HepG2 (cell line): ENCODE measurements at regions not wholly inside any gene's neighbourhood (a gene's known extent, or its start where the extent isn't known, plus 50 kb on each side); places are given as distances from the start of the nearest gene placed in this dataset.

Source experiments
- CEBPB ChIP-seq: IDR thresholded peaks from 2 replicates; pipeline ENCODE4 v1.6.1; 2011; ENCODE audit warnings: low read depth, low read length, improper control_type of control experiment, borderline replicate concordance
- KLF16 ChIP-seq, 2 experiments: sonication (generic) in 1 of 2; formaldehyde crosslinking in 1 of 2; IDR thresholded peaks; 2 replicates each; pipeline versions ENCODE4 v1.6.1 to v1.8.0; 2016 to 2023; ENCODE audit warnings: missing genetic modification reagents in 2 of 2, missing compliant biosample characterization in 1 of 2
- ZNF282 ChIP-seq: fragments of 450-650 bp; IDR thresholded peaks from 2 replicates; pipeline ENCODE4 v1.6.1; 2018; ENCODE audit not compliant: partially characterized antibody
- ZNF549 ChIP-seq: sonication (generic); formaldehyde crosslinking; IDR thresholded peaks from 2 replicates; pipeline ENCODE4 v1.5.0; 2020; ENCODE audit warnings: missing genetic modification reagents
- TF ChIP-seq, protein P1 (sequence below): sonication (generic); formaldehyde crosslinking; IDR thresholded peaks from 2 replicates; pipeline ENCODE4 v1.5.1; 2020; ENCODE audit warnings: mild to moderate bottlenecking, missing genetic modification reagents
- TF ChIP-seq, protein P2 (sequence below): sonication (generic); formaldehyde crosslinking; IDR thresholded peaks from 2 replicates; pipeline ENCODE4 v1.5.0; 2020; ENCODE audit warnings: mild to moderate bottlenecking, missing genetic modification reagents, moderate library complexity
- TF ChIP-seq, protein P3 (sequence below), 2 experiments: fragments of 450-650 bp in 1 of 2; sonication (generic) in 1 of 2; formaldehyde crosslinking in 1 of 2; IDR thresholded peaks; 2 replicates each; pipeline versions ENCODE4 v1.6.1 to v1.8.0; 2016 to 2022; ENCODE audit warnings: antibody characterized with exemption in 1 of 2, mild to moderate bottlenecking in 1 of 2, missing genetic modification reagents in 1 of 2
- TF ChIP-seq, protein P4 (sequence below): sonication (generic); formaldehyde crosslinking; conservative IDR thresholded peaks from 2 replicates; pipeline ENCODE4 v1.4.0; 2020; ENCODE audit warnings: missing genetic modification reagents
- TF ChIP-seq, protein P5 (sequence below): sonication (generic); formaldehyde crosslinking; IDR thresholded peaks from 2 replicates; pipeline ENCODE4 v1.4.0; 2020; ENCODE audit warnings: low read depth, mild to moderate bottlenecking, missing genetic modification reagents

DNA sequence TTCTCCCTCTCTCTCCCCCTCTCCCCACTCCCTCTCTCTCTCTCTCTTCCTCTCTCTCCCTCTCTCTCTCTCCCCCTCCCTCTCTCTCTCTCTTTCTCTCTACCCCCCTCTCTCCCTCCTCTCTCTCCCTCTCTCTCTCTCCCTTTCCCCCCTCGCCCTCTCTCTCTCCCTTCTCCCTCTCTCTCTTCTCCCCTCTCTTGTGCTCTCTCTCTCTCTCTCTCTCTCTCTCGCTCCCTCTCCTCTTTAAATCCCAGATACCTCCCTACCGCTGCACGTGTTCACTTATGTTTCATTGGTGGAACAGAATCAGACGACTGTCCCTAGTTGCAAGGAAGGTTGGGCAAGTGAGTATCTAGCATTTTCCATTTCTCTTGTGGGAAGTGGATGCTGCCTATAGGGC lies 166.5 kb downstream of the EBLN2 start:
- TF ChIP-seq KLF16 (CRISPR knock-in tag; IDR thresholded peaks at IDR 0.05) (no peak), CEBPB (no peak), ZNF549 (CRISPR knock-in tag) (no peak), ZNF282 (no peak)
- TF ChIP-seq, protein P1, sequence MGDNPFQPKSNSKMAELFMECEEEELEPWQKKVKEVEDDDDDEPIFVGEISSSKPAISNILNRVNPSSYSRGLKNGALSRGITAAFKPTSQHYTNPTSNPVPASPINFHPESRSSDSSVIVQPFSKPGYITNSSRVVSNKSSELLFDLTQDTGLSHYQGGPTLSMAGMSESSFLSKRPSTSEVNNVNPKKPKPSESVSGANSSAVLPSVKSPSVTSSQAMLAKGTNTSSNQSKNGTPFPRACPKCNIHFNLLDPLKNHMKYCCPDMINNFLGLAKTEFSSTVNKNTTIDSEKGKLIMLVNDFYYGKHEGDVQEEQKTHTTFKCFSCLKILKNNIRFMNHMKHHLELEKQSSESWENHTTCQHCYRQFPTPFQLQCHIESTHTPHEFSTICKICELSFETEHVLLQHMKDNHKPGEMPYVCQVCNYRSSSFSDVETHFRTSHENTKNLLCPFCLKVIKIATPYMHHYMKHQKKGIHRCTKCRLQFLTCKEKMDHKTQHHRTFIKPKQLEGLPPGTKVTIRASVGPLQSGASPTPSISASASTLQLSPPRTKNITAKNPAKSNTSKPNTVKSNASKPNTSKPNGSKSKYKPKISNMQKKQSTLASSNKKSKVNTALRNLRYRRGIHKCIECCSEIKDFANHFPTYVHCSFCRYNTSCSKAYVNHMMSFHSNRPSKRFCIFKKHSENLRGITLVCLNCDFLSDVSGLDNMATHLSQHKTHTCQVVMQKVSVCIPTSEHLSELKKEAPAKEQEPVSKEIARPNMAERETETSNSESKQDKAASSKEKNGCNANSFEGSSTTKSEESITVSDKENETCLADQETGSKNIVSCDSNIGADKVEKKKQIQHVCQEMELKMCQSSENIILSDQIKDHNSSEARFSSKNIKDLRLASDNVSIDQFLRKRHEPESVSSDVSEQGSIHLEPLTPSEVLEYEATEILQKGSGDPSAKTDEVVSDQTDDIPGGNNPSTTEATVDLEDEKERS (CRISPR knock-in tag): no peak
- TF ChIP-seq, protein P2, sequence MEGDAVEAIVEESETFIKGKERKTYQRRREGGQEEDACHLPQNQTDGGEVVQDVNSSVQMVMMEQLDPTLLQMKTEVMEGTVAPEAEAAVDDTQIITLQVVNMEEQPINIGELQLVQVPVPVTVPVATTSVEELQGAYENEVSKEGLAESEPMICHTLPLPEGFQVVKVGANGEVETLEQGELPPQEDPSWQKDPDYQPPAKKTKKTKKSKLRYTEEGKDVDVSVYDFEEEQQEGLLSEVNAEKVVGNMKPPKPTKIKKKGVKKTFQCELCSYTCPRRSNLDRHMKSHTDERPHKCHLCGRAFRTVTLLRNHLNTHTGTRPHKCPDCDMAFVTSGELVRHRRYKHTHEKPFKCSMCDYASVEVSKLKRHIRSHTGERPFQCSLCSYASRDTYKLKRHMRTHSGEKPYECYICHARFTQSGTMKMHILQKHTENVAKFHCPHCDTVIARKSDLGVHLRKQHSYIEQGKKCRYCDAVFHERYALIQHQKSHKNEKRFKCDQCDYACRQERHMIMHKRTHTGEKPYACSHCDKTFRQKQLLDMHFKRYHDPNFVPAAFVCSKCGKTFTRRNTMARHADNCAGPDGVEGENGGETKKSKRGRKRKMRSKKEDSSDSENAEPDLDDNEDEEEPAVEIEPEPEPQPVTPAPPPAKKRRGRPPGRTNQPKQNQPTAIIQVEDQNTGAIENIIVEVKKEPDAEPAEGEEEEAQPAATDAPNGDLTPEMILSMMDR (CRISPR knock-in tag): no peak
- TF ChIP-seq, protein P3, sequence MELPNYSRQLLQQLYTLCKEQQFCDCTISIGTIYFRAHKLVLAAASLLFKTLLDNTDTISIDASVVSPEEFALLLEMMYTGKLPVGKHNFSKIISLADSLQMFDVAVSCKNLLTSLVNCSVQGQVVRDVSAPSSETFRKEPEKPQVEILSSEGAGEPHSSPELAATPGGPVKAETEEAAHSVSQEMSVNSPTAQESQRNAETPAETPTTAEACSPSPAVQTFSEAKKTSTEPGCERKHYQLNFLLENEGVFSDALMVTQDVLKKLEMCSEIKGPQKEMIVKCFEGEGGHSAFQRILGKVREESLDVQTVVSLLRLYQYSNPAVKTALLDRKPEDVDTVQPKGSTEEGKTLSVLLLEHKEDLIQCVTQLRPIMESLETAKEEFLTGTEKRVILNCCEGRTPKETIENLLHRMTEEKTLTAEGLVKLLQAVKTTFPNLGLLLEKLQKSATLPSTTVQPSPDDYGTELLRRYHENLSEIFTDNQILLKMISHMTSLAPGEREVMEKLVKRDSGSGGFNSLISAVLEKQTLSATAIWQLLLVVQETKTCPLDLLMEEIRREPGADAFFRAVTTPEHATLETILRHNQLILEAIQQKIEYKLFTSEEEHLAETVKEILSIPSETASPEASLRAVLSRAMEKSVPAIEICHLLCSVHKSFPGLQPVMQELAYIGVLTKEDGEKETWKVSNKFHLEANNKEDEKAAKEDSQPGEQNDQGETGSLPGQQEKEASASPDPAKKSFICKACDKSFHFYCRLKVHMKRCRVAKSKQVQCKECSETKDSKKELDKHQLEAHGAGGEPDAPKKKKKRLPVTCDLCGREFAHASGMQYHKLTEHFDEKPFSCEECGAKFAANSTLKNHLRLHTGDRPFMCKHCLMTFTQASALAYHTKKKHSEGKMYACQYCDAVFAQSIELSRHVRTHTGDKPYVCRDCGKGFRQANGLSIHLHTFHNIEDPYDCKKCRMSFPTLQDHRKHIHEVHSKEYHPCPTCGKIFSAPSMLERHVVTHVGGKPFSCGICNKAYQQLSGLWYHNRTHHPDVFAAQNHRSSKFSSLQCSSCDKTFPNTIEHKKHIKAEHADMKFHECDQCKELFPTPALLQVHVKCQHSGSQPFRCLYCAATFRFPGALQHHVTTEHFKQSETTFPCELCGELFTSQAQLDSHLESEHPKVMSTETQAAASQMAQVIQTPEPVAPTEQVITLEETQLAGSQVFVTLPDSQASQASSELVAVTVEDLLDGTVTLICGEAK (IDR thresholded peaks at IDR 0.05): no peak
- TF ChIP-seq, protein P3 (CRISPR knock-in tag; IDR thresholded peaks at IDR 0.05): no peak
- TF ChIP-seq, protein P4, sequence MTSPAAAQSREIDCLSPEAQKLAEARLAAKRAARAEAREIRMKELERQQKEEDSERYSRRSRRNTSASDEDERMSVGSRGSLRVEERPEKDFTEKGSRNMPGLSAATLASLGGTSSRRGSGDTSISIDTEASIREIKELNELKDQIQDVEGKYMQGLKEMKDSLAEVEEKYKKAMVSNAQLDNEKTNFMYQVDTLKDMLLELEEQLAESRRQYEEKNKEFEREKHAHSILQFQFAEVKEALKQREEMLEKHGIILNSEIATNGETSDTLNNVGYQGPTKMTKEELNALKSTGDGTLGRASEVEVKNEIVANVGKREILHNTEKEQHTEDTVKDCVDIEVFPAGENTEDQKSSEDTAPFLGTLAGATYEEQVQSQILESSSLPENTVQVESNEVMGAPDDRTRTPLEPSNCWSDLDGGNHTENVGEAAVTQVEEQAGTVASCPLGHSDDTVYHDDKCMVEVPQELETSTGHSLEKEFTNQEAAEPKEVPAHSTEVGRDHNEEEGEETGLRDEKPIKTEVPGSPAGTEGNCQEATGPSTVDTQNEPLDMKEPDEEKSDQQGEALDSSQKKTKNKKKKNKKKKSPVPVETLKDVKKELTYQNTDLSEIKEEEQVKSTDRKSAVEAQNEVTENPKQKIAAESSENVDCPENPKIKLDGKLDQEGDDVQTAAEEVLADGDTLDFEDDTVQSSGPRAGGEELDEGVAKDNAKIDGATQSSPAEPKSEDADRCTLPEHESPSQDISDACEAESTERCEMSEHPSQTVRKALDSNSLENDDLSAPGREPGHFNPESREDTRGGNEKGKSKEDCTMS: no peak
- TF ChIP-seq, protein P5, sequence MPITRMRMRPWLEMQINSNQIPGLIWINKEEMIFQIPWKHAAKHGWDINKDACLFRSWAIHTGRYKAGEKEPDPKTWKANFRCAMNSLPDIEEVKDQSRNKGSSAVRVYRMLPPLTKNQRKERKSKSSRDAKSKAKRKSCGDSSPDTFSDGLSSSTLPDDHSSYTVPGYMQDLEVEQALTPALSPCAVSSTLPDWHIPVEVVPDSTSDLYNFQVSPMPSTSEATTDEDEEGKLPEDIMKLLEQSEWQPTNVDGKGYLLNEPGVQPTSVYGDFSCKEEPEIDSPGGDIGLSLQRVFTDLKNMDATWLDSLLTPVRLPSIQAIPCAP (CRISPR knock-in tag): no peak
